ENCODE measurements at regions not wholly inside any gene's neighbourhood (a gene's known extent, or its start where the extent isn't known, plus 50 kb on each side); places are given as distances from the start of the nearest gene placed in this dataset.

DNA sequence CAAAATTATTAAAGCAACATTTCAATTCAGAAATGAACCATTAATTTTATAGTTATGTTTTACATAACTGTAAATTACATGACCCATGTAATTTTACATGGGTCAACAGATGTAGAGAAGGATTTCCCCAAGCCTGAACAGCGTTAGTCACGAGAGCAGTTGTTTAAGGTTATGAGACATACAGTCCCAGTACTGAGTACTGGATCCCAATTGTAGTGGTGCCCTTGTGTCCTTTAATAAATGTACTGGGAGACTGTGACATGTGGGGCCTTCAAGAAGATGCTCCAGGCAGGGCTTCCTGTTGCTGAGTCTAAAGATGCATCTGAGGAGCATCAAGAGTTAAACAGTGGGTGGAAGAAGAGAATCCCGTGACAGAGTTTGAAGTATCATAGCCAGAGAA is 125.5 kb upstream of the ZNF462 start:
- TF ChIP-seq, protein P1, sequence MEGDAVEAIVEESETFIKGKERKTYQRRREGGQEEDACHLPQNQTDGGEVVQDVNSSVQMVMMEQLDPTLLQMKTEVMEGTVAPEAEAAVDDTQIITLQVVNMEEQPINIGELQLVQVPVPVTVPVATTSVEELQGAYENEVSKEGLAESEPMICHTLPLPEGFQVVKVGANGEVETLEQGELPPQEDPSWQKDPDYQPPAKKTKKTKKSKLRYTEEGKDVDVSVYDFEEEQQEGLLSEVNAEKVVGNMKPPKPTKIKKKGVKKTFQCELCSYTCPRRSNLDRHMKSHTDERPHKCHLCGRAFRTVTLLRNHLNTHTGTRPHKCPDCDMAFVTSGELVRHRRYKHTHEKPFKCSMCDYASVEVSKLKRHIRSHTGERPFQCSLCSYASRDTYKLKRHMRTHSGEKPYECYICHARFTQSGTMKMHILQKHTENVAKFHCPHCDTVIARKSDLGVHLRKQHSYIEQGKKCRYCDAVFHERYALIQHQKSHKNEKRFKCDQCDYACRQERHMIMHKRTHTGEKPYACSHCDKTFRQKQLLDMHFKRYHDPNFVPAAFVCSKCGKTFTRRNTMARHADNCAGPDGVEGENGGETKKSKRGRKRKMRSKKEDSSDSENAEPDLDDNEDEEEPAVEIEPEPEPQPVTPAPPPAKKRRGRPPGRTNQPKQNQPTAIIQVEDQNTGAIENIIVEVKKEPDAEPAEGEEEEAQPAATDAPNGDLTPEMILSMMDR (conservative IDR thresholded peaks at IDR 0.05; ENCODE audit: low read depth), result no peak
- DNase-seq (ENCODE audit: low spot score), result no peak
- no peak overlapping the region for H3K27ac ChIP-seq
- CTCF ChIA-PET, result no interaction called here
- POLR2A ChIA-PET (ENCODE audit: low non-redundant PET), result no interaction called here

DNA sequence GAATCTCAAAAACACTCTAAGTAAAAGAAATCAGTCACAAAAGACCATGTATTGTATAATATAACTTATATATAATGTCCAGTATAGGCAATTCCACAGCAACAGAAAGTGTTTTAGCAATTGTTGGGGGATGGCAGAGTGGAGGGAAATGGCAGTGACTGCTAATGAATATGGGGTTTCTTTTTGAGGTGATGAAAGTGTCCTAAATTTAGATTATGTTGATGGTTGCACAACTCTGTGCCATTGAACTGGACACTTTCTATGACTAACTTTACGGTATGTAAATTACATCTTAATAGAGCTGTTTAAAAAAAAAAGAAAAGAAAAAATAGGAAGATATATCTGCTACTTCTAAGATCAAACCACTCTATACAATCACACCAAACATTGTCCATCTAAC is 124.9 kb upstream of the ZNF462 start:
- ChIA-PET POLR2A (ENCODE audit: low non-redundant PET) (no interaction called here), CTCF (no interaction called here)
- no peak for DNase-seq (ENCODE audit: low spot score)
- H3K27ac ChIP-seq, result no peak overlapping the region
- TF ChIP-seq, protein P1 (conservative IDR thresholded peaks at IDR 0.05; ENCODE audit: low read depth), result no peak

DNA sequence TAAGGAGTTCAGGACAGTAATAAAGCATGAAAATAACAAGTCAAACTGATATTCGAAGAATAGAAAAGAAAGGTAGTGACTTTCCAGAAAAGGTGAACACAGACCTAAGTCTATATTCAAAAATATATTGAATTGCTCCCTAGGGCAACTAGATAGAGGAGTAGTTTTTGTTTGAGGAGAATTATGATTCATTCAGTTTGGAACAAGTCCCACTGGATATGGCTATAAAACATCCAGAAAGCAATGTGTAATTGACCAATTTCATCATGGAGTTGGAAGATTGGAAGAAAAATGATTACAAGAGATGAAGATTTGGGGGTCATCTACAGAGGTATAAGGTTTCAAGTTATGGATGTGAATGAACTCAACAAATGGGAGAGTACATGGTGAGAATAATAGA is 117.5 kb upstream of the ZNF462 start:
- TF ChIP-seq, protein P1 (conservative IDR thresholded peaks at IDR 0.05; ENCODE audit: low read depth), result no peak
- peak; percentile 60 for DNase-seq (ENCODE audit: low spot score)
- no peak overlapping the region for H3K27ac ChIP-seq
- ChIA-PET CTCF (no interaction called here), POLR2A (ENCODE audit: low non-redundant PET) (no interaction called here)

DNA sequence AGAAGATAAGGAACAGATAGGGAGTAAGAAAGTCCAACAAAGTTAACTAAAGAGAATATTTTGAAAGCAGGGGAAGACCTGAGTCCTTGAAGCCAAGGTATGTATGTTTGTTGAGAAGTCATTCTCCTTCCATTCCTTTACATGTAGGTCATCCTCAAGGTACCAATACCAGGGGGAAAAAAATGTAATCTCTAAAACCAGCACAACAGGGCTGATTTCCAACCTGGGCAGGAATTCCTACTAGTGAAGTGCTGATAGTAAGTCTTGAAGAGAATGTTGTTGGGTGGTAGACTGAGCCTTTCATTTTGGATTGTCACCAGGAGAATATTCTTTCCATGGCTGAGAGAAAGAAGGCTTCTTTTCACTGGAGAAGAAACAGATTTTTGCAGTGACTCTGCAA is 117.1 kb upstream of the ZNF462 start:
- no peak overlapping the region for H3K27ac ChIP-seq
- CTCF ChIA-PET, result no interaction called here
- POLR2A ChIA-PET (ENCODE audit: low non-redundant PET), result no interaction called here
- TF ChIP-seq, protein P1 (conservative IDR thresholded peaks at IDR 0.05; ENCODE audit: low read depth), result no peak
- DNase-seq (ENCODE audit: low spot score), result no peak

DNA sequence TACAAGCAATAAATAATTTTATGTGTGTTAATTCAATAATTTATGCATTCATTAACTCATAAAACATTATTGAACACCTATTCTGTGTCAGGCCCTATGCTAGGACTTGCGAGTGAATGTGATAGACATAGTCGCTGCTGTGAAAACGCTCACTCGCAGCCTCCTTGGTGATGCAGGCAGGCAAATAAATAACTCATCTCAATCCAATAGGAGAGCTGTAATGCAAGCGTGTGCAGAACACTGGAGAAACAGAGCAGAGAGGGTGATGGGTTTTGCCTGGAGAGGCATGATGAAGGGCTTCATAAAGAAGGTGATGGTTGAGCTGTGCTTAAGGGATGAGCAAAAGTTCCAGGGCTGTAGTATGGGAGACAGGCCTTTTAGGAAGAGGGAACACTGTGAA is 111.3 kb upstream of the ZNF462 start:
- ChIA-PET CTCF (interaction anchor here (0.5 to 0.7 kb wide), 4 partner anchors 28 to 1966 kb away, joined by 3 to 6 read pairs (median 4); no protein-coding TSS in a partner anchor), POLR2A (ENCODE audit: low non-redundant PET) (interaction anchor here (0.5 kb wide), 1 partner anchor 545 kb away, joined by 4 read pairs; no protein-coding TSS in a partner anchor)
- DNase-seq (ENCODE audit: low spot score), result no peak
- no peak overlapping the region for H3K27ac ChIP-seq
- TF ChIP-seq, protein P1 (conservative IDR thresholded peaks at IDR 0.05; ENCODE audit: low read depth), result no peak

DNA sequence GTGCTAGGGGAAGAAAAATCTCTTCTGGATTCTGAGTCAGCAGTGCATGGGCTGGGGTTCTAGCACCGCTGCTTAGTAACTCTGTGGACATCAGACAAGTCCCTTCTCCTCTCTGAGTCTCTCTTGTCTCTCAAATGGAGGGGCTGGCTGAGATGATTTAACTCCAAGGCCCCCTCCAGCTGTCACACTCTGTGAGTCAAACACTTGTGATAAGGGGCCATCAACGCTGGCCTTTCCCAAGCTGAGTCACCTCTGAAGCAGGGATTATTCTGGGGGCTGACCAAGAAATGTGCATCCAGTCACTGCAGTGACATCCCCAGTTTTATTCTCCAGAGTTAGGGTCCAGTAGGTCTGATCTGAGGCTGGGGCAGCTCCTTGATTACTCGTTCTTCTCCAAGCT is 110.4 kb upstream of the ZNF462 start:
- POLR2A ChIA-PET (ENCODE audit: low non-redundant PET), result no interaction called here
- H3K27ac ChIP-seq, result no peak overlapping the region
- no peak for DNase-seq (ENCODE audit: low spot score)
- TF ChIP-seq, protein P1 (conservative IDR thresholded peaks at IDR 0.05; ENCODE audit: low read depth), result no peak
- CTCF ChIA-PET, result interaction anchor here (0.7 kb wide), 1 partner anchor 1966 kb away, joined by 5 read pairs; no protein-coding TSS in a partner anchor
